Endothelial cell of umbilical vein (primary cell): ENCODE measurements at regions not wholly inside any gene's neighbourhood (a gene's known extent, or its start where the extent isn't known, plus 50 kb on each side); places are given as distances from the start of the nearest gene placed in this dataset.

Experiments used
- CTCF ChIP-seq, 2 donors: IDR thresholded peaks; 1 replicate in 1 of 2; 2 replicates in 1 of 2; pipeline ENCODE4 v1.5.1; 2011; ENCODE audit warnings: low read length in 2 of 2, mild to moderate bottlenecking in 2 of 2, moderate library complexity in 2 of 2, control low read depth in 1 of 2, inconsistent platforms in 1 of 2, low read depth in 1 of 2; ENCODE audit not compliant: insufficient read depth in 1 of 2; ENCODE audit errors: extremely low read depth in 1 of 2
- FOS ChIP-seq: IDR thresholded peaks from 2 replicates; pipeline ENCODE4 v1.6.1; 2011; ENCODE audit warnings: mild to moderate bottlenecking, low read length, moderate library complexity, borderline replicate concordance; ENCODE audit not compliant: insufficient read depth
- JUN ChIP-seq: IDR thresholded peaks from 2 replicates; pipeline ENCODE4 v1.6.1; 2011; ENCODE audit warnings: borderline replicate concordance, low read depth; ENCODE audit not compliant: insufficient read length, insufficient read depth
- MAX ChIP-seq: IDR thresholded peaks from 2 replicates; pipeline ENCODE4 v1.6.1; 2011; ENCODE audit not compliant: insufficient read depth, insufficient read length
- POLR2A ChIP-seq: IDR thresholded peaks from 2 replicates; pipeline ENCODE4 v1.6.1; 2012; ENCODE audit warnings: low read depth, mild to moderate bottlenecking, control low read depth, low read length
- POLR2AphosphoS5 ChIP-seq: IDR thresholded peaks from 2 replicates; pipeline ENCODE4 v1.6.1; 2012; ENCODE audit warnings: low read depth, mild to moderate bottlenecking, control low read depth, low read length, moderate library complexity; ENCODE audit not compliant: insufficient read depth

- no peak for TF ChIP-seq CTCF (IDR thresholded peaks at IDR 0.05; ENCODE audit: extremely low read depth in 1 of 2, insufficient read depth in 1 of 2, low read depth in 1 of 2, low read length in 2 of 2)
- no peak for TF ChIP-seq POLR2A
- TF ChIP-seq POLR2AphosphoS5, result no peak
- no peak for TF ChIP-seq FOS
- TF ChIP-seq JUN, result no peak
- no peak for TF ChIP-seq MAX
Measured at GRCh38 chr12:22925623-22926022, 300.7 kb downstream of the ETNK1 start.
